ENCODE measurements at regions not wholly inside any gene's neighbourhood (a gene's known extent, or its start where the extent isn't known, plus 50 kb on each side); places are given as distances from the start of the nearest gene placed in this dataset.

DNA sequence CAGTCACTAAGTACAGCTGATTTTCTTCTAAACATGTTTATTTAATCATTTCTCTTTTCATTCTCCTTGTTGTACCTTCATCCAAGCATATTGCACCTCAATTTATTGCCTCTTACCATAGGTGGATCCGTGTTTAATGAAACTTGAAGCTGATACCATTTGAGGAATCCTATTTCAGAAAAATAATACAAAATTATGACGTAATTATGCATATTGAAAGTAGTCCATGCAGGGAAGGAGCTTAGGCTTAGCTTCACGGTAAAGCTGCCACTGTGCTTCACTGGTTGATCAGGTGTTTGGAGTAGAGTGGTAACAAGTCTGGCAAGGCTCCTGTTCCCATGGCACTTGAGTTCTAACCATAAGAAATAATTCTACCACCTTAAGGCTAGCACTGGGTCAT lies 61.0 kb upstream of the CLEC14A start:
- no peak for TF ChIP-seq POLR2A (IDR thresholded peaks at IDR 0.05)
- TF ChIP-seq, protein P1, sequence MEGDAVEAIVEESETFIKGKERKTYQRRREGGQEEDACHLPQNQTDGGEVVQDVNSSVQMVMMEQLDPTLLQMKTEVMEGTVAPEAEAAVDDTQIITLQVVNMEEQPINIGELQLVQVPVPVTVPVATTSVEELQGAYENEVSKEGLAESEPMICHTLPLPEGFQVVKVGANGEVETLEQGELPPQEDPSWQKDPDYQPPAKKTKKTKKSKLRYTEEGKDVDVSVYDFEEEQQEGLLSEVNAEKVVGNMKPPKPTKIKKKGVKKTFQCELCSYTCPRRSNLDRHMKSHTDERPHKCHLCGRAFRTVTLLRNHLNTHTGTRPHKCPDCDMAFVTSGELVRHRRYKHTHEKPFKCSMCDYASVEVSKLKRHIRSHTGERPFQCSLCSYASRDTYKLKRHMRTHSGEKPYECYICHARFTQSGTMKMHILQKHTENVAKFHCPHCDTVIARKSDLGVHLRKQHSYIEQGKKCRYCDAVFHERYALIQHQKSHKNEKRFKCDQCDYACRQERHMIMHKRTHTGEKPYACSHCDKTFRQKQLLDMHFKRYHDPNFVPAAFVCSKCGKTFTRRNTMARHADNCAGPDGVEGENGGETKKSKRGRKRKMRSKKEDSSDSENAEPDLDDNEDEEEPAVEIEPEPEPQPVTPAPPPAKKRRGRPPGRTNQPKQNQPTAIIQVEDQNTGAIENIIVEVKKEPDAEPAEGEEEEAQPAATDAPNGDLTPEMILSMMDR (IDR thresholded peaks at IDR 0.05), result no peak

Measured in body of pancreas (tissue), 4 donors.